ENCODE measurements at regions not wholly inside any gene's neighbourhood (a gene's known extent, or its start where the extent isn't known, plus 50 kb on each side); places are given as distances from the start of the nearest gene placed in this dataset.

DNA sequence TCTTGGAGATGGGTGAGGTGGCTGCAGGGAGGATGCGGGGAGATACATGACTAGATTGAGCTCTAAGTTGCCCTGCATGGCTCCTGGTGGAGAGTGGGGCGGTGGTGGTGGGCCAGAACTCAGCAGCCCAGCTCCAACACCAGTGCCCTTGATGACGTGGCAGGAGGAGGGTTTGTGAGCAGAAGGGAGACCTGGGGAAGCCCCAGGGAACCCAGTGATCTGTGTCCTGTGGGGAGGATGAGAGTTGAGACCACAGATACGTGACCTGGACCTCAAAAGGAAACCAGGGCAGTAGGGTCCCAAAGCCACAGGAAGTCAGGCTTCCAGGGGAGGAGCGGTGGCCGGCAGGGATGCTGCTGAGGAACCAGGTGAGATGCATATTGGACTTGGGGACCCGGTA is 989.1 kb upstream of the TMEM132C start:
- no peak for DNase-seq (ENCODE audit: low spot score)
- TF ChIP-seq, protein P1, sequence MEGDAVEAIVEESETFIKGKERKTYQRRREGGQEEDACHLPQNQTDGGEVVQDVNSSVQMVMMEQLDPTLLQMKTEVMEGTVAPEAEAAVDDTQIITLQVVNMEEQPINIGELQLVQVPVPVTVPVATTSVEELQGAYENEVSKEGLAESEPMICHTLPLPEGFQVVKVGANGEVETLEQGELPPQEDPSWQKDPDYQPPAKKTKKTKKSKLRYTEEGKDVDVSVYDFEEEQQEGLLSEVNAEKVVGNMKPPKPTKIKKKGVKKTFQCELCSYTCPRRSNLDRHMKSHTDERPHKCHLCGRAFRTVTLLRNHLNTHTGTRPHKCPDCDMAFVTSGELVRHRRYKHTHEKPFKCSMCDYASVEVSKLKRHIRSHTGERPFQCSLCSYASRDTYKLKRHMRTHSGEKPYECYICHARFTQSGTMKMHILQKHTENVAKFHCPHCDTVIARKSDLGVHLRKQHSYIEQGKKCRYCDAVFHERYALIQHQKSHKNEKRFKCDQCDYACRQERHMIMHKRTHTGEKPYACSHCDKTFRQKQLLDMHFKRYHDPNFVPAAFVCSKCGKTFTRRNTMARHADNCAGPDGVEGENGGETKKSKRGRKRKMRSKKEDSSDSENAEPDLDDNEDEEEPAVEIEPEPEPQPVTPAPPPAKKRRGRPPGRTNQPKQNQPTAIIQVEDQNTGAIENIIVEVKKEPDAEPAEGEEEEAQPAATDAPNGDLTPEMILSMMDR (IDR thresholded peaks at IDR 0.05; ENCODE audit: poor library complexity, severe bottlenecking), result no peak
- H3K9me3 ChIP-seq (ENCODE audit: severe bottlenecking), result no peaks in the 10 kb centered on the region
- H3K4me3 ChIP-seq (ENCODE audit: severe bottlenecking), result no peak overlapping the region
- no peak for ATAC-seq (ENCODE audit: low read depth)
- H3K4me1 ChIP-seq (ENCODE audit: insufficient read depth, poor library complexity, severe bottlenecking), result peaks cover 14% of the 10 kb centered on the region
- H3K36me3 ChIP-seq (ENCODE audit: low read depth), result no peaks in the 10 kb centered on the region
- no peaks in the 10 kb centered on the region for H3K27me3 ChIP-seq (ENCODE audit: insufficient read depth, poor library complexity, severe bottlenecking)
- no peak overlapping the region for H3K27ac ChIP-seq (ENCODE audit: poor library complexity, severe bottlenecking)

DNA sequence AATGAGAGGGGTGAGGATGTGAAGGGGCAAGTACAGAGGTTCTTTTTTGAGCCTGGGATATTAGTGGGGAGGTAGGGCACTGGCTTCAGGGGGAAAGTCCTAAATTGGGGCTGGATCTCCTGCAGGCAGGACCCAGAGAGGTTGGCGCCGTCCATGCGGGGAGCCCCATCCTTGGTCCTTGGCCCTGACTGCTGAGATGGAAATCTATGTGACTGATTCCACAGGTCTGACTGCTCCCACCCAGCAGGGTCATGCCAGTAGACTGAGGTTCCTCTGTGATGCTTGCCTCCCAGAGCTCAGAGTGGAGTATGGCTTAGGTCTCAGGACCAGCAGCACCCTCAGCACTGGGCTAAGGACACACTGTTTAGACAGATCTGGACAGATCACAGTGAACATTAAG is 988.6 kb upstream of the TMEM132C start:
- Histone ChIP-seq H3K27ac (ENCODE audit: poor library complexity, severe bottlenecking) (no peak overlapping the region), H3K27me3 (ENCODE audit: insufficient read depth, poor library complexity, severe bottlenecking) (no peaks in the 10 kb centered on the region), H3K4me3 (ENCODE audit: severe bottlenecking) (no peak overlapping the region), H3K9me3 (ENCODE audit: severe bottlenecking) (no peaks in the 10 kb centered on the region), H3K4me1 (ENCODE audit: insufficient read depth, poor library complexity, severe bottlenecking) (peaks cover 9% of the 10 kb centered on the region), H3K36me3 (ENCODE audit: low read depth) (no peaks in the 10 kb centered on the region)
- DNase-seq (ENCODE audit: low spot score) (no peak), ATAC-seq (ENCODE audit: low read depth) (no peak)
- TF ChIP-seq, protein P1 (IDR thresholded peaks at IDR 0.05; ENCODE audit: poor library complexity, severe bottlenecking), result no peak

DNA sequence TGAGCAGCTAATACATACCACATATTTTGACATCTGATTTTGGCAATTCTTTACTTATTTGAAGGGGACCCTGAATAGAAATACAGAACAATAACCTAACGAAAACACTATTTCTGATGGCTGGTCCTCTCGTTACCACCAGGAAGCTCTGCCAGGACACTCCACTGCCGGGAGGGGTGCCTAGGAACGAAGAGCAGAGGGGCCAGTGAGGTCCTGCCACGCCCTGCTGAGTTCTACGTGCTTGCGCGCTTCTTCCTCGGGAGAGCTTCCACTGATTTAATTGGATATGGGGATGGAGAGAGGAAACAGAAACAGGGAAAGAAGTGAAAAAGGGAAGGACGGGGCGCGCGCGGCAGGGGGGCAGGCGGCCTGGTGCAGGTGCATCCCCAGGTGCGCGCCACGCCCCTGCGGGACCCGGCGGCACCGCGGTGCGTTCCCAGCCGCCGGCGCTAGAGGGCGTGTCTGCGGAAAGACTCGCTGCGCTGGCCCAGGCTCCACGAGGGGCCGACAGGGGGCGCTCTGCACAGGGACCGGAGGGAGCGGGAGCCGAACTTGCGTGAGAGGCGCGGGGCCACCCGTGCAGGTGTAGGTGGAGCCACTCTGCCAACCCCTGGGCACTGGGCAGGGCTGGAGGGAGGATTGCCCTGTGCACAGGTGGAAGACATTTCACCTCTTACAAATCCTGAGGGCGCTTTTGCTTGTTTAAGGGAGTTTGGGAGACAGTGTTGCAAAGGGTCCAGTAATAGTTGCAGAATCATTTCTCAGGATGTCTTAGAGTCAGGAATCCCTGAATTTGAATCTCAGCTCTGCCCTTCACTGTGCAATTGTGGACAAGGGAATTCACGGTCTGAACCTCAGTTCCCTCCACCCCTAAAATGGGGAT is 986.3 kb upstream of the TMEM132C start:
- H3K4me1 ChIP-seq (ENCODE audit: insufficient read depth, poor library complexity, severe bottlenecking), result peaks cover 15% of the 10 kb centered on the region
- no peak for DNase-seq (ENCODE audit: low spot score)
- H3K27ac ChIP-seq (ENCODE audit: poor library complexity, severe bottlenecking), result no peak overlapping the region
- no peaks in the 10 kb centered on the region for H3K36me3 ChIP-seq (ENCODE audit: low read depth)
- ATAC-seq (ENCODE audit: low read depth), result peak; percentile 26; the same call in 1 of the 3 replicates
- H3K4me3 ChIP-seq (ENCODE audit: severe bottlenecking), result no peak overlapping the region
- no peaks in the 10 kb centered on the region for H3K27me3 ChIP-seq (ENCODE audit: insufficient read depth, poor library complexity, severe bottlenecking)
- H3K9me3 ChIP-seq (ENCODE audit: severe bottlenecking), result no peaks in the 10 kb centered on the region
- TF ChIP-seq, protein P1 (IDR thresholded peaks at IDR 0.05; ENCODE audit: poor library complexity, severe bottlenecking), result peak; percentile 87

DNA sequence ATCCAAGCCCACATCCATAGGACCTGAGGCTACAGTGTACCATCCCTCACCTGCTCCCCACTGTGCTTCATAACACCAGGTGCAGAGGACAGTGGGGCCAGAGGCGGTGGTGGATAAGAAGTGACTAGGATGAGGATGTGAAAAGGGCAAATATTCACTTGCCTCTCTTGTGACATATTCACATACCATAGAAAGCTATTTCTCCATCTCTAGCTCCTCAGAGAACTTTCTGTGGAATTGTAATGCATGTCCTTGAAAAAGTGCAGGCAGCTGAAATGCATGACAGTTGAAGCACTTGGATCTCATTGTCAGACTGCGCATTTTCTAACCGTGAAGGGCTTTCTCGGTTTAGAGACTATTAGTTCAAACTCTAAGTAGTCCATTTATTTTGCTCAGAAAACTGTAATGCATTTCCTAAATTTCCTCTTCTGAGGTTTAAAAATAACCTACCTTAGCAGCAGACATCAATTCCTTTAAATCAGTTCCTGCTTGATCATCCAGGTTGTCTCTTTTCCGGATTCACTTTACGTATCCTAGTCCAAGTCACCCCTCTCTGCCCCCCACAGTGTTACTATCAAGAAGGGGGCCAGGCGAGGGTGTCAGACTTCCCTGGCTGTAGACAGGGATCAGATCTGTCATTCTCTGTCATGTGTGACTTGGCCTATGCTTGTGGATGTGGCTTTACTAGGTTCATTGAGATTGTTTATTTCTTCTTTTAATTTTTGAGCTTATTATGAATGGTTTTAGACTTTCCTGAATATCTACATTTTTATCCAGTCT is 984.0 kb upstream of the TMEM132C start:
- DNase-seq (ENCODE audit: low spot score), result no peak
- peaks cover 15% of the 10 kb centered on the region for H3K4me1 ChIP-seq (ENCODE audit: insufficient read depth, poor library complexity, severe bottlenecking)
- H3K9me3 ChIP-seq (ENCODE audit: severe bottlenecking), result no peaks in the 10 kb centered on the region
- ATAC-seq (ENCODE audit: low read depth), result no peak
- TF ChIP-seq, protein P1 (IDR thresholded peaks at IDR 0.05; ENCODE audit: poor library complexity, severe bottlenecking), result no peak
- H3K36me3 ChIP-seq (ENCODE audit: low read depth), result no peaks in the 10 kb centered on the region
- H3K4me3 ChIP-seq (ENCODE audit: severe bottlenecking), result no peak overlapping the region
- H3K27me3 ChIP-seq (ENCODE audit: insufficient read depth, poor library complexity, severe bottlenecking), result no peaks in the 10 kb centered on the region
- H3K27ac ChIP-seq (ENCODE audit: poor library complexity, severe bottlenecking), result no peak overlapping the region
